SK-N-MC (cell line): ENCODE measurements at regions not wholly inside any gene's neighbourhood (a gene's known extent, or its start where the extent isn't known, plus 50 kb on each side); places are given as distances from the start of the nearest gene placed in this dataset.

ENCODE experiments used
- EZH2 ChIP-seq: fragments of 200-600 bp; sonication (generic); IDR thresholded peaks from one replicate; pipeline ENCODE4 v1.6.1; 2017; ENCODE audit warnings: antibody characterized with exemption
- POLR2AphosphoS5 ChIP-seq: IDR thresholded peaks from 2 replicates; pipeline ENCODE4 v1.6.1; 2012; ENCODE audit warnings: mild to moderate bottlenecking, low read depth, low read length, borderline replicate concordance

DNA sequence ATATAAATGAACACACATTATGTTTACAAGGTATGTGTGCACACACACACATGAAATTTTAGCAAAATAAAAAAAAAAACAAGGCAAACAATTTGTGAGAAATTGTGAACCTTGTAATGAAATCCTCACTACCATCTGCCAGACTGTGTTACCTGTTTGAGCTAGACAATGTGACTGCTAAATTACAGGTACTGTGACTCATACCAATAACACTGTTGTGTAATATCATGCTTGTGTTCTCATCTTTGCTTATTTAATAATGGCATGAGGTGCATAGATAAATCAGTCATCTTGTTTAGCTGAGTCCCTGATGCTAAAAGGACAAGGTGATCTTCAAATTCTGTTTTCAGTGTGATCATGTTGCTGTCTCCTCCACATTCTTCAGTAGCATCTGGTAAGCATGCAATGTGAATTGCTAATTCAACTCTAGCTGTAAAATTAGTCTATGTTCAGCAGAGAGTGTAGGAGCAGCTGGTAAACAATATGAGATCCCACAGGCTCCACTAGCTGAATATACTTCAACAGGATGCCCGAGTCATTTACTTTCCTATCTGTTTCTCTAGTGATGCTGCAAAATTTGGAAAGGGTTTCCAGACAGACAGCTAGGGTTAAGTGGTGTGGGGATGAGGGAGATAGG lies 966.3 kb upstream of the C9orf72 start:
- TF ChIP-seq POLR2AphosphoS5 (no peak), EZH2 (no peak)
